NT2/D1 (cell line): ENCODE measurements at regions not wholly inside any gene's neighbourhood (a gene's known extent, or its start where the extent isn't known, plus 50 kb on each side); places are given as distances from the start of the nearest gene placed in this dataset.

ENCODE experiments used
- SUZ12 ChIP-seq: IDR thresholded peaks from 2 replicates; pipeline ENCODE4 v1.6.1; 2011; ENCODE audit not compliant: insufficient read length, insufficient read depth; ENCODE audit errors: extremely low read depth
- YY1 ChIP-seq: IDR thresholded peaks from 2 replicates; pipeline ENCODE4 v1.6.1; 2011; ENCODE audit not compliant: insufficient read length, insufficient read depth
- ZNF274 ChIP-seq: IDR thresholded peaks from 2 replicates; pipeline ENCODE4 v1.6.1; 2011; ENCODE audit warnings: mild to moderate bottlenecking, low read depth, low read length

GRCh38 chr5:60092671-60093422 lies 199.3 kb upstream of the PDE4D start:
- TF ChIP-seq ZNF274, result no peak
- no peak for TF ChIP-seq YY1
- no peak for TF ChIP-seq SUZ12
